GM13976 (cell line): ENCODE measurements at regions not wholly inside any gene's neighbourhood (a gene's known extent, or its start where the extent isn't known, plus 50 kb on each side); places are given as distances from the start of the nearest gene placed in this dataset.

Experiments
- DNase-seq: peaks from one replicate; pipeline ENCODE4 v3.0.0; 2012; ENCODE audit warnings: low spot score
- CTCF ChIP-seq: IDR thresholded peaks from 2 replicates; pipeline ENCODE4 v1.5.1; 2012; ENCODE audit warnings: borderline replicate concordance, mild to moderate bottlenecking; ENCODE audit not compliant: insufficient read depth; ENCODE audit errors: extremely low read depth, missing control alignments, control extremely low read depth
- in situ Hi-C: fragments of 300-500 bp; cut with MboI; formaldehyde crosslinking; loops from one replicate; pipeline ENCODE4 v1.12.0; 2022; ENCODE audit warnings: low sequenced_read_pairs, mixed read lengths, inconsistent platforms; ENCODE audit not compliant: unreplicated experiment

- no peak for TF ChIP-seq CTCF
- DNase-seq: no peak
- in situ Hi-C loops: no loop called here
Measured at GRCh38 chr11:127552446-127552845, 551.9 kb upstream of the KIRREL3 start.

GRCh38 chr11:127531167-127531566 is 530.6 kb upstream of the KIRREL3 start:
- no peak for TF ChIP-seq CTCF
- in situ Hi-C loops: no loop called here

GRCh38 chr11:127528297-127528696 is 527.7 kb upstream of the KIRREL3 start:
- in situ Hi-C loops: no loop called here
- TF ChIP-seq CTCF: no peak
- no peak for DNase-seq

More at GRCh38 chr11:127531167-127531566, 530.6 kb upstream of the KIRREL3 start:
- no peak for DNase-seq

GRCh38 chr11:127524618-127525017 is 524.0 kb upstream of the KIRREL3 start:
- TF ChIP-seq CTCF: no peak
- no peak for DNase-seq
- in situ Hi-C loops: no loop called here

GRCh38 chr11:127521413-127521812 is 520.8 kb upstream of the KIRREL3 start:
- TF ChIP-seq CTCF: no peak
- DNase-seq: no peak
- in situ Hi-C loops: no loop called here

GRCh38 chr11:127507851-127508250 is 507.3 kb upstream of the KIRREL3 start:
- in situ Hi-C loops: no loop called here
- no peak for DNase-seq
- TF ChIP-seq CTCF: no peak

- in situ Hi-C loops: no loop called here
- DNase-seq: no peak
- no peak for TF ChIP-seq CTCF
Measured at GRCh38 chr11:127506647-127507046, 506.1 kb upstream of the KIRREL3 start.
